GM12878 (cell line): ENCODE measurements at regions not wholly inside any gene's neighbourhood (a gene's known extent, or its start where the extent isn't known, plus 50 kb on each side); places are given as distances from the start of the nearest gene placed in this dataset.

Experiments
- BCL3 ChIP-seq: IDR thresholded peaks from 2 replicates; pipeline ENCODE4 v1.6.1; 2011; ENCODE audit warnings: borderline replicate concordance, low read depth, mild to moderate bottlenecking, moderate library complexity, low read length; ENCODE audit not compliant: insufficient read depth, poor library complexity, severe bottlenecking
- CBX3 ChIP-seq: fragments of 200-600 bp; sonication (generic); IDR thresholded peaks from 2 replicates; pipeline ENCODE4 v1.6.1; 2016; ENCODE audit warnings: low read depth, borderline replicate concordance
- CTCF ChIP-seq, 3 experiments: IDR thresholded peaks in 2 of 3; conservative IDR thresholded peaks in 1 of 3; 2 replicates each; pipeline ENCODE4 v1.5.1; 2011; ENCODE audit warnings: low read depth in 3 of 3, low read length in 3 of 3, mild to moderate bottlenecking in 3 of 3, control low read depth in 2 of 3, moderate library complexity in 2 of 3, inconsistent platforms in 1 of 3, mixed read lengths in 1 of 3; ENCODE audit not compliant: control insufficient read depth in 2 of 3, insufficient read depth in 1 of 3; ENCODE audit errors: extremely low read depth in 1 of 3
- ESRRA ChIP-seq: IDR thresholded peaks from 2 replicates; pipeline ENCODE4 v1.6.1; 2012; ENCODE audit warnings: mild to moderate bottlenecking, low read length, improper control_type of control experiment
- IKZF2 ChIP-seq, 2 experiments: fragments of 450-650 bp; IDR thresholded peaks; 2 replicates each; pipeline ENCODE4 v1.6.1; 2017; ENCODE audit warnings: mild to moderate bottlenecking in 2 of 2, moderate library complexity in 2 of 2
- MAX ChIP-seq: IDR thresholded peaks from 2 replicates; pipeline ENCODE4 v1.6.1; 2012; ENCODE audit warnings: low read depth, low read length, improper control_type of control experiment
- RFX5 ChIP-seq: IDR thresholded peaks from 2 replicates; pipeline ENCODE4 v1.6.1; 2011; ENCODE audit warnings: low read depth, low read length, improper control_type of control experiment

GRCh38 chr18:8984131-8984721, 118.3 kb upstream of the NDUFV2 start:
- TF ChIP-seq IKZF2 (IDR thresholded peaks at IDR 0.05) (no peak), RFX5 (no peak), CTCF (IDR thresholded peaks at IDR 0.05 in 2 of 3, conservative IDR thresholded peaks at IDR 0.05 in 1 of 3; ENCODE audit: control insufficient read depth in 2 of 3, extremely low read depth in 1 of 3, insufficient read depth in 1 of 3, low read depth in 3 of 3, low read length in 3 of 3) (no peak), ESRRA (no peak), BCL3 (no peak), MAX (no peak), CBX3 (no peak)
